Large intestine (tissue), 3 donors: ENCODE measurements at regions not wholly inside any gene's neighbourhood (a gene's known extent, or its start where the extent isn't known, plus 50 kb on each side); places are given as distances from the start of the nearest gene placed in this dataset.

Source experiments
- DNase-seq, 2 donors: peaks; one replicate each; pipeline versions ENCODE4 v3.0.0 to v3.0.0-alpha.2; 2013
- H3K27ac ChIP-seq: one replicate; pipeline ENCODE4 v1.5.1; 2013; ENCODE audit warnings: low read length
- H3K27me3 ChIP-seq: 2 replicates; pipeline ENCODE4 v1.6.1; 2013; ENCODE audit warnings: low read length; ENCODE audit not compliant: control insufficient read depth, insufficient read depth
- H3K36me3 ChIP-seq: 2 replicates; pipeline ENCODE4 v1.6.1; 2013; ENCODE audit warnings: low read length; ENCODE audit not compliant: control insufficient read depth, insufficient read depth
- H3K4me1 ChIP-seq: one replicate; pipeline ENCODE4 v1.6.1; 2013; ENCODE audit warnings: low read length; ENCODE audit not compliant: control insufficient read depth, insufficient read depth
- H3K4me3 ChIP-seq: one replicate; pipeline ENCODE4 v1.5.1; 2013; ENCODE audit warnings: low read length
- H3K9me3 ChIP-seq: one replicate; pipeline ENCODE4 v1.6.1; 2013; ENCODE audit warnings: mild to moderate bottlenecking, low read depth, low read length, moderate library complexity; ENCODE audit not compliant: control insufficient read depth
- WGBS: methylation state at CpG from one replicate; pipeline ENCODE4 v1.1.5; 2013; ENCODE audit warnings: low lambda C conversion rate; ENCODE audit not compliant: insufficient coverage; 5-methylcytosine and 5-hydroxymethylcytosine counted together

DNA sequence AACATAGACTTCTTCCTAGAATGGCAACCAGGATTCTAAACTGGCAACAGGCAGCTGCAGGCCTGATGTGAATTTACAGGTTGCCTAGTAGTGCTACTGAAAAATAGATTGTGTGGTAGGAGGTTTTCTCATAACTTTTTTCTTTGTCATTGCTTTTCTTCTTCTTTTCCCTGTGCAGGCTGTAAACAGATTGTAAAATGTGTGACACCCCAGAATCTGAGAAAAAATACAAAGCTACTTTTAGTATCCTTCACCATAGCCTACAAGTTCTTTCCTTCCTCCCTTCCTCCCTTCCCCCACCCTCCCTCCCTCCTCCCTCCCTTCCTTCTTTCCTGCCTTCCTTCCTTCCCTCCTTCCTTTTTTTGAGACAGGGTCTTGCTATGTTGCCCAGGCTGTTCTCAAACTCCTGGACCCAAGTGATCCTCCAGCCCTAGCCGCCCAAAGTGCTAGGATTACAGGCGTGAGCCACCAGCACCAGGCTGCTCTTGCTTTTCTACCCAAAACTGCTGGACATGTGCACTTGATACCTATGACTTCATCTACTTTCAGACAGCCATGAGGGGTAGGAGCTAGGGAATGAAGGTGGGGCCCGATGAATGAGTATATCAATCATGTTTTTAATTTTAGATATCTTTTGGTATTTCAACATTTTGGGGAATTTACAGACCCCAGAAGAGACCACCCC, 114.2 kb upstream of the EEA1 start:
- H3K4me3 ChIP-seq = no peak overlapping the region
- no CpG with 5 or more reads among the region's 3 CpGs for WGBS
- no peaks in the 10 kb centered on the region for H3K36me3 ChIP-seq
- DNase-seq = no peak
- H3K4me1 ChIP-seq = peaks cover 16% of the 10 kb centered on the region
- H3K27ac ChIP-seq = peak overlapping the region; percentile 38
- H3K9me3 ChIP-seq = no peaks in the 10 kb centered on the region
- H3K27me3 ChIP-seq = no peaks in the 10 kb centered on the region

DNA sequence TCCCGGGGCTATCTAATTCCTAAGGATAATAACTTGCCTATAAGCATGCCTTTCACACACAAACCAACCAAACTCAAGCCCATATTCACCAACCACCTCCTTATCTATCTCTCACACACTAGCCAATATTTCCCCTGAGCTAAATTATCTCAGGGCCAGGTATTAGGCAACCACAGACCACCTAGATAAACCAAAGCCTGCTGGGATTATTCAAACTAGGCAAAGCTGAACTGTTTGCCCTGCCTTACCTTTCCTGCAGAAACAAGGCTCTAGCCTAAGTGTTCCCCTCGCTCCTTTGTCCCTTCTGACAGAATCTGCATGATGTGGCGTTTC, 114.7 kb upstream of the EEA1 start:
- Histone ChIP-seq H3K9me3 (no peaks in the 10 kb centered on the region), H3K36me3 (no peaks in the 10 kb centered on the region), H3K4me3 (no peak overlapping the region), H3K27ac (no peak overlapping the region), H3K4me1 (peaks cover 18% of the 10 kb centered on the region), H3K27me3 (no peaks in the 10 kb centered on the region)
- DNase-seq = no peak
- no CpG with 5 or more reads among the region's 3 CpGs for WGBS

- Histone ChIP-seq H3K9me3 (no peaks in the 10 kb centered on the region), H3K4me1 (peaks cover 33% of the 10 kb centered on the region), H3K4me3 (no peak overlapping the region), H3K36me3 (no peaks in the 10 kb centered on the region), H3K27ac (no peak overlapping the region), H3K27me3 (no peaks in the 10 kb centered on the region)
- no CpG with 5 or more reads among the region's 1 CpG for WGBS
- no peak for DNase-seq
Measured at GRCh38 chr12:93047118-93047517, 118.0 kb upstream of the EEA1 start.

- 59% methylated on average over 2 of the region's 3 CpGs for WGBS
- H3K4me3 ChIP-seq = no peak overlapping the region
- H3K36me3 ChIP-seq = no peaks in the 10 kb centered on the region
- no peaks in the 10 kb centered on the region for H3K27me3 ChIP-seq
- H3K27ac ChIP-seq = no peak overlapping the region
- no peaks in the 10 kb centered on the region for H3K9me3 ChIP-seq
- peak in 1 of 2 donors; percentile 46 for DNase-seq
- H3K4me1 ChIP-seq = peaks cover 25% of the 10 kb centered on the region
Measured at GRCh38 chr12:93048656-93049055, 119.6 kb upstream of the EEA1 start.

- peak; percentile 17 to 74 for DNase-seq
- Histone ChIP-seq H3K4me1 (peaks cover 24% of the 10 kb centered on the region), H3K27me3 (no peaks in the 10 kb centered on the region), H3K9me3 (no peaks in the 10 kb centered on the region), H3K27ac (peak overlapping the region; percentile 44), H3K4me3 (no peak overlapping the region), H3K36me3 (no peaks in the 10 kb centered on the region)
- no CpG with 5 or more reads among the region's 3 CpGs for WGBS
Measured at GRCh38 chr12:93050026-93050747, 121.1 kb upstream of the EEA1 start.

- DNase-seq = no peak
- H3K4me3 ChIP-seq = no peak overlapping the region
- no peaks in the 10 kb centered on the region for H3K27me3 ChIP-seq
- no CpG with 5 or more reads among the region's 2 CpGs for WGBS
- H3K4me1 ChIP-seq = peaks cover 24% of the 10 kb centered on the region
- H3K9me3 ChIP-seq = no peaks in the 10 kb centered on the region
- peak overlapping the region; percentile 44 for H3K27ac ChIP-seq
- no peaks in the 10 kb centered on the region for H3K36me3 ChIP-seq
Measured at GRCh38 chr12:93050748-93051081, 121.6 kb upstream of the EEA1 start.

GRCh38 chr12:93054021-93054420, 124.9 kb upstream of the EEA1 start:
- H3K9me3 ChIP-seq = no peaks in the 10 kb centered on the region
- no peak for DNase-seq
- no peak overlapping the region for H3K4me3 ChIP-seq
- peaks cover 25% of the 10 kb centered on the region for H3K4me1 ChIP-seq
- H3K27ac ChIP-seq = no peak overlapping the region
- no peaks in the 10 kb centered on the region for H3K27me3 ChIP-seq
- no peaks in the 10 kb centered on the region for H3K36me3 ChIP-seq

DNA sequence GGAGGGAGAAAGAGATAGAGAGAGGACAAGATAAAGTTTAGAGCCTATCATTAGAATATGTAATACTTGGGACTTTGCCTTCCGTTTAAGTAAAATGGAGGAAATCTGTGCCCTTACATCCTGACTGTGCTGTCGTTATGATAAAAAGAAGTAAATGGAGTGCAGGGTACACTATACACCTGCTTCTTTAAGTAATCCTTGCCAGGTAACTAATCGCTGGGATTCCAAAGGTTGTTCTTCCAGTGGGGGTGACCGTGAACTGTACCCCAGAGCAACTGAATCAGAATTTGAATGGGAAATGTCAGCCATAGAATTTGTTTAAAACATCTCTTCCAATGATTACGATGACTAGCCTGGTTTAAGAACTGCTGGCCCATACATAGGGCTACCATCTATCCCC, 126.1 kb upstream of the EEA1 start:
- Histone ChIP-seq H3K27ac (no peak overlapping the region), H3K27me3 (no peaks in the 10 kb centered on the region), H3K9me3 (no peaks in the 10 kb centered on the region), H3K36me3 (no peaks in the 10 kb centered on the region), H3K4me3 (no peak overlapping the region), H3K4me1 (peaks cover 17% of the 10 kb centered on the region)
- no CpG with 5 or more reads among the region's 5 CpGs for WGBS
- DNase-seq = peak; percentile 39 to 80

DNA sequence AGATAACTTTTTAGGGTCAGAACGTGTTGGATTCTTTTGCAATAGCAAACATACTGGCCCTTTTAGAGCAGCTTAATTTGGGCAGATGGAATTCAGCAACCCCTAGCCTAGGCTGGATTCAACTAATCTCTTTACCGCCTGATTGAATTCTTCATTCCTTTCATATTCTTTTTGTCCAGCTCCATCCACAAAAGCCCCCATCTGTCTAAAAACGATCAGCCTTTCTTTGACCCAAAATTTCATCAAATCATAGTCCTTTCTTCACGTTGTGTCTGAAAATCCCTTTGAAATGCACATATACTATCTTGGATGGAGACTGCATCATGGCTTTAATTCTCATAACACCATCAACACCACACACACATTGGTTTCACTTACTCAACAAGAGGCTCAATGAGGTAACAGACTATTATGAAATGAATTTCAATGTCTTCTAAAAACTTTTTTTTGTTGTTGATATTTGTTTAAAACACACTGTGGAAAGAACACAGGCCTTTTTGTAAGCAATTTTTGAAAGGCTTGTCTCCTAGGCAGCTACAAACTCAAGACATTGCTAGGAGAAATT, 128.0 kb upstream of the EEA1 start:
- H3K4me1 ChIP-seq = peaks cover 19% of the 10 kb centered on the region
- no peaks in the 10 kb centered on the region for H3K36me3 ChIP-seq
- DNase-seq = no peak
- H3K27me3 ChIP-seq = no peaks in the 10 kb centered on the region
- 46% methylated on average over 4 of the region's 4 CpGs for WGBS
- H3K4me3 ChIP-seq = no peak overlapping the region
- no peak overlapping the region for H3K27ac ChIP-seq
- no peaks in the 10 kb centered on the region for H3K9me3 ChIP-seq

- Histone ChIP-seq H3K4me3 (no peak overlapping the region), H3K36me3 (no peaks in the 10 kb centered on the region), H3K27ac (no peak overlapping the region), H3K9me3 (no peaks in the 10 kb centered on the region), H3K4me1 (peaks cover 21% of the 10 kb centered on the region), H3K27me3 (no peaks in the 10 kb centered on the region)
- no CpG with 5 or more reads among the region's 7 CpGs for WGBS
- no peak for DNase-seq
Measured at GRCh38 chr12:93058280-93058679, 129.2 kb upstream of the EEA1 start.

- Histone ChIP-seq H3K4me1 (peaks cover 21% of the 10 kb centered on the region), H3K9me3 (no peaks in the 10 kb centered on the region), H3K27ac (no peak overlapping the region), H3K27me3 (no peaks in the 10 kb centered on the region), H3K36me3 (no peaks in the 10 kb centered on the region), H3K4me3 (no peak overlapping the region)
- no CpG with 5 or more reads among the region's 2 CpGs for WGBS
- DNase-seq = no peak
Measured at GRCh38 chr12:93059288-93059687, 130.2 kb upstream of the EEA1 start.
